GM18499 (cell line): ENCODE measurements at regions not wholly inside any gene's neighbourhood (a gene's known extent, or its start where the extent isn't known, plus 50 kb on each side); places are given as distances from the start of the nearest gene placed in this dataset.
A peak's percentile ranks its signal among the peaks of the same experiment; 100 is the strongest.

Experiments
- ATAC-seq: cut with Tn5 transposase; IDR thresholded peaks from one replicate; pipeline ENCODE4 v1.9.1; 2021; ENCODE audit warnings: moderate number of reproducible peaks; ENCODE audit not compliant: insufficient read depth, unreplicated experiment

DNA sequence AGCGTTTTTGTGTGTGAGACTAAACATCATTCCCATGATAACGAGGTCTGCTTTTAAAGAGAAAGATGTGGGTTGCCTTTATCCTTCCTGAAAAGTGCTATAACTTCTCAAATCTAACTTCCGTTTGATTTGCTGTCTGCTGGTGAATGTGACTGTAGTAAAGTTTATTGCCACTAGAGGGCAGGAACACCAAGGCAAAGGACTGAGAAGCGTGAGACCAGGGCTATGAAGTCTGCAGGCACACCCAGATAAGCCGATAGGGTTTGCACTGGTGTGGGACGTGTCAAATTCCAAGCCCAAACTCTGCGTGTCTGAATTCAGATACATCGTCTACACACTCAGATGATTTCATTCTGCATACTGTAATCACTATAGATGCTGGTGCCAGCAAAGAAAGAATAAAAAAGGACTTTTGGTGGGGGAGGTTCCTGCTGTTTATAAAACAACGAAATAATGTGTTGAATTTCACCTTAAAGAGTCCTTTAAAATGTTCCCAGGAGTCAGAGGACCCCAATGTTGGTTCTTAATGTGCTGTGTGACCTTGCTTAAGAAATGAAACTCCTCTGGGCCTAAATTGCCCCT is 87.2 kb downstream of the PTTG1 start:
- peak; percentile 75 for ATAC-seq

DNA sequence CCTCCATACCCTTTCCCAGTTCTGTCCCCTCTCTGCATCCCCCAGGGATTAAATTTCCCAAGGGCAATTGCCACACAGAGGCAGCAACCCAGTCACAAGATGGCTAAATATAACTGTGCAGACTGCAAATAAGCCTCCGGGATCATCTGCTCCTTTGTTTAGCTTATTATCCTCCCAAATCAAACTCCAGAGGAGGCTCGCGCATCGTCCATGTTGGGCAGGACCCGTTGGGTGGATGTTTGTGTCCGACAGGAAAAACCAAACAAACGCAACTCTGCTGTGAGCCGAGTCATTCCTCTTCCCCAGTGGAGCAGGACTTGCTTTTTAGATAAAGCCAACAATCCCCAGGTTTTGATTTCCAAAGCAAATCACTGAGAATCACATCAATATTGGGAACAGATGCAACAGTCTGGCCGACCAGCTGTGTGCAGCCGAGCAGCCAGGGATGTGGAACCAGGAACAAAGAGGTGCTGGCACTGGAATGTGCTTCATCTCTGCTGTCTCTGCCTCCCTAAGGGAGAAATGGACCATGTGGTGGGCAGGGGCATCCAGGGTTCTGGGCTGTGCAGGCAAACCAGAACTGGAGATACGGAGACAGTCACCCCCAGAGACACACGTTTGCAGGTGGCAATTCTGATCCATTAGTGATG is 89.8 kb downstream of the PTTG1 start:
- ATAC-seq = no peak
